ENCODE measurements at regions not wholly inside any gene's neighbourhood (a gene's known extent, or its start where the extent isn't known, plus 50 kb on each side); places are given as distances from the start of the nearest gene placed in this dataset.
A peak's percentile ranks its signal among the peaks of the same experiment; 100 is the strongest.

DNA sequence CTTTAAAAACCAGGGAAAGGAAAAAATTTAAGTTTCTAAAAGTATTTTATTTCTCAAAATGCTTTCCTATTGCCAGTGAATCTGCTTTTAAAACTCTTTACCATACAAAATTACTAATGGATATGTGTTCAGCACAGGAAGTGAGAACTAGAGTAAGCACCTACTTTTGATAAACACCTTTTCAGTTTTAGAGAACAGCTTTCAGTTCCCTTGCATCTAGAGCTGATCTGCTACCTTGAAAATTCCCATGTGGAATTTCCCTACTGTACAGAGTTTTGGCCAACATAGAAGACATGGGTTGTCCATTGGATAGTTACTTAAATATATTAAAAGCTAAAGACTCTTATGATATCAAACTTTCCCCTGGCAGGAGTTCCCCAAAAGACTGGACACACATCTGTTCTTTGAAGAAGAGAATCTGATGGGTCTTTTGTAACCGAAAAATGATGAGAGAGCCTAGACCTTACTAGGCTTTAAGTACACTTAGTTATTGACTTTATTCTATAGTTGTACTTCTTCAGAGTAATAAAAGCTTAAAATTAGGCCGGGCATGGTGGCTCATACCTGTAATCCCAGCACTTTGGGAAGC lies 112.1 kb upstream of the CNTNAP4 start:
- TF ChIP-seq, protein P1, sequence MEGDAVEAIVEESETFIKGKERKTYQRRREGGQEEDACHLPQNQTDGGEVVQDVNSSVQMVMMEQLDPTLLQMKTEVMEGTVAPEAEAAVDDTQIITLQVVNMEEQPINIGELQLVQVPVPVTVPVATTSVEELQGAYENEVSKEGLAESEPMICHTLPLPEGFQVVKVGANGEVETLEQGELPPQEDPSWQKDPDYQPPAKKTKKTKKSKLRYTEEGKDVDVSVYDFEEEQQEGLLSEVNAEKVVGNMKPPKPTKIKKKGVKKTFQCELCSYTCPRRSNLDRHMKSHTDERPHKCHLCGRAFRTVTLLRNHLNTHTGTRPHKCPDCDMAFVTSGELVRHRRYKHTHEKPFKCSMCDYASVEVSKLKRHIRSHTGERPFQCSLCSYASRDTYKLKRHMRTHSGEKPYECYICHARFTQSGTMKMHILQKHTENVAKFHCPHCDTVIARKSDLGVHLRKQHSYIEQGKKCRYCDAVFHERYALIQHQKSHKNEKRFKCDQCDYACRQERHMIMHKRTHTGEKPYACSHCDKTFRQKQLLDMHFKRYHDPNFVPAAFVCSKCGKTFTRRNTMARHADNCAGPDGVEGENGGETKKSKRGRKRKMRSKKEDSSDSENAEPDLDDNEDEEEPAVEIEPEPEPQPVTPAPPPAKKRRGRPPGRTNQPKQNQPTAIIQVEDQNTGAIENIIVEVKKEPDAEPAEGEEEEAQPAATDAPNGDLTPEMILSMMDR (conservative IDR thresholded peaks at IDR 0.05; ENCODE audit: control insufficient read depth, insufficient read depth, low read depth, low read length), result no peak
- H3K4me3 ChIP-seq (ENCODE audit: control insufficient read depth, low read depth, low read length), result no peak overlapping the region
- DNase-seq (ENCODE audit: low read depth), result no peak

DNA sequence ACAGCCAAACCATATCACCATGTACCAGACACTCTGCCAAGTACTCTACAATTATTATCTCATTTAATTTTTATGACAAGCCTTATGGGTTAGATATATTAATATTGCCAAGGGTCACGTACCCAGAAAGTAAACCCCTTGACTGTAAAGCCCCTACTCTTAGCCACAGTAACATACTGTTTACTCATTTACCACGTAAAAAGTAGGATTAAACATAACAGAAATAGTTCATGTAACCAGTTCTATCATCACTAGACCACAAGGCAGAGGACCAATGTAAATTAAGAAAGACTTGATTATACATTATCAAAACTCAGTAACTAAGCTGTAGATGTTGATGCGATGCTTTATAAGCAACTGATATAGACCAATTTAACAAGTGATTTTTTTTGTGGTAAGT lies 101.5 kb upstream of the CNTNAP4 start:
- TF ChIP-seq, protein P1 (conservative IDR thresholded peaks at IDR 0.05; ENCODE audit: control insufficient read depth, insufficient read depth, low read depth, low read length), result no peak
- no peak for DNase-seq (ENCODE audit: low read depth)
- H3K4me3 ChIP-seq (ENCODE audit: control insufficient read depth, low read depth, low read length), result no peak overlapping the region

DNA sequence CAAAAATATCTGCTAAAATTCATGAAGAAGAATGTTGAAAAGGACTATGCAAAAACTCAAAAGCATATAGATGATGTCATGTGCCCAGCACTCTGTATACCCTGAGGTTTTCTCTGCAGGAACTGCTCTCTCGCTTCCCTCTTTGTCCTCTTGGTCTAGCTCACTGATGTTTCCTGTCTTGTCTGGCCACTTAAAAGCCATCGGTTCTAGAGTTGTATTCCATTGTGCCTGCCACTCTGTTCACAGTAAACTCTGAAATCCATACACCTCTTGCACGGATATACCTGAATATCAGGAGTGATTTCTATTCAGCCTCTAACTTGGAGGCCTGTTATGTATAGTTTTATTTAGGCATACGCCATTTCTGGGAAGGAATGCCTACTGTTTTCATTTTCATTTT lies 101.0 kb upstream of the CNTNAP4 start:
- DNase-seq (ENCODE audit: low read depth), result no peak
- TF ChIP-seq, protein P1 (conservative IDR thresholded peaks at IDR 0.05; ENCODE audit: control insufficient read depth, insufficient read depth, low read depth, low read length), result no peak
- H3K4me3 ChIP-seq (ENCODE audit: control insufficient read depth, low read depth, low read length), result no peak overlapping the region

DNA sequence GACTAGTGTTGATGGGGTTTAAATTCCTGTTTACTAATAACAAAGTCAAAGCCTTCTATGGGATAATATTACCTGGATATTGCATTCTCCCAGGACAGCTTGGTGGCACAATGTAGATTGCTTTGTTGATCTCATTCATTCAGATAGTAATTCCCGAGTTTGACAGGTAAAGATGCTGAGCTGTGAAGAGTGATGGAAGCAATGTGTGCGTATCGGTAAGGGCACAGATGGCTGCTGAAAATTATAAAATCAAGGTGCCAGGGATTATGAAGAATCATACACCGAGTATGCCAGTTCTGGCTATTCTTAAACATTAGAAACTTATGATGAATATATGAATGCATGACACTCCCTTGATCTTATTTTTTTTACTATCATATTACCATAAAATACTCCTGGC lies 100.6 kb upstream of the CNTNAP4 start:
- TF ChIP-seq, protein P1 (conservative IDR thresholded peaks at IDR 0.05; ENCODE audit: control insufficient read depth, insufficient read depth, low read depth, low read length), result no peak
- H3K4me3 ChIP-seq (ENCODE audit: control insufficient read depth, low read depth, low read length), result no peak overlapping the region
- no peak for DNase-seq (ENCODE audit: low read depth)

DNA sequence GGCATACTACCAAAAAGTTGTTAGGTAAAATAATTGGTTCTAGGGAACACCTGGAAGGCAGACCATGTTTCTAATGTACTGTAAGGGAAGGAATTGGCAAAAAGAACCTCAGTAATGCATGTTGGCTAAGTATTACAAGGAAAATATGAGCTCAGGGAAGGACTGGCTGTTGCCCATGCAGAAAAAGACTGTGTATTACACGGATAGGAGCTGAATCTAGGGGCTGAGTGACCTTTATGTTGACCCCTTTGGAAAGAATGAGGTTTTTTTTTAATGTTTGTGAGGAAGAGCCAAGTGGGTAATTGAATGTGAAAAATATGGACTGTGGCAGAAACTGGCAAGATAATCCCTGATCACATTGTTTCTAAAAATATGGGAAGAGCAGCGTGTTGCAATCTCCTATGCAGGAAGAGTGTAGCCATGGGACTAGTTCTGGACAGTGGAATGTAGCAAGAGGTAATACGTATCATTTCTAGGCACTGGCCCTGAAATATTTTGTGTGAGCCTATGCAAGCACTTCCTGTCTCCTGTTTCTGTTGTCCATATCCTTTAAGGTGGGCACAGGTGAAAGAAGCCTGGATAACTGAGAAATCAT lies 95.1 kb upstream of the CNTNAP4 start:
- H3K4me3 ChIP-seq (ENCODE audit: control insufficient read depth, low read depth, low read length), result no peak overlapping the region
- TF ChIP-seq, protein P1 (conservative IDR thresholded peaks at IDR 0.05; ENCODE audit: control insufficient read depth, insufficient read depth, low read depth, low read length), result no peak
- peak; percentile 10 for DNase-seq (ENCODE audit: low read depth)

DNA sequence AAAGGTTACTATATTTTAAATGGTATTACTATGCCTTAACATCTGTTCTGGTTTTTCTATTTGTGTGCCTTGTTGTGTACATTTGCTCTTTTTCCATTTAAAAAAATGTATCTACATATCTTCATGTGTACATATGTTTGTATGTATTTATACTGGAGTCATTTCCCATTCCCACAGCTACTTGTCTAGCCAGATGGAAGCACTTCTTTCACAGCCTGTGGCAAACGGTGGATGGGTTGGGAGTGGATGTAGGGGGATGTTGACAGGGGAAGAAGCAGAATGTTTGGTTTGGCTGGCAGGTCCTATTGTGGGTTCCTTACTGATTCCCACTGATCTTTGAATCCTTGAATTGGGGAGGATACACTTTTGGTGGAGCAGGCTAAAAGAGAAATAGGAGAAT lies 93.6 kb upstream of the CNTNAP4 start:
- DNase-seq (ENCODE audit: low read depth), result no peak
- TF ChIP-seq, protein P1 (conservative IDR thresholded peaks at IDR 0.05; ENCODE audit: control insufficient read depth, insufficient read depth, low read depth, low read length), result no peak
- H3K4me3 ChIP-seq (ENCODE audit: control insufficient read depth, low read depth, low read length), result no peak overlapping the region
